ENCODE measurements at regions not wholly inside any gene's neighbourhood (a gene's known extent, or its start where the extent isn't known, plus 50 kb on each side); places are given as distances from the start of the nearest gene placed in this dataset.
A peak's percentile ranks its signal among the peaks of the same experiment; 100 is the strongest.

DNA sequence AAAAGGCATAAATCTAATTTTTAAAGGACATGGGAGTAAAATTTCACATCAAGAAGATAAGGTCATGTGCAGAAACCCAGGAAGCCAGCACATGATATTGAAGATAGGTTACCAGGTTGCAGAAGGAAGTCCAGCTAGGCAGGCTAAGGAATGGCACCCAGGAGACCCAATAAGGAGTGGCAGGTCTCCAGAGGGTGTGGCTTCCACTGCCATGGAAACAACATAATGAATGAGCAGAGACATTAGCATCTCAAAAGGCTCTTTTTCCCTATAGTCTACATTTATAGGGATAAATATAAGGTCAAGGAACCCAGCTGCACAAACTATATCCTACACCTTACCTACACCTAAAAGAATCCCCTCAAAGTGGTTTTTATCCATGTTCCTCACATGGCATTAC, 275.9 kb downstream of the RPS29 start:
- H3K4me3 ChIP-seq: no peak overlapping the region
- H3K27ac ChIP-seq: no peak overlapping the region
- TF ChIP-seq, protein P1, sequence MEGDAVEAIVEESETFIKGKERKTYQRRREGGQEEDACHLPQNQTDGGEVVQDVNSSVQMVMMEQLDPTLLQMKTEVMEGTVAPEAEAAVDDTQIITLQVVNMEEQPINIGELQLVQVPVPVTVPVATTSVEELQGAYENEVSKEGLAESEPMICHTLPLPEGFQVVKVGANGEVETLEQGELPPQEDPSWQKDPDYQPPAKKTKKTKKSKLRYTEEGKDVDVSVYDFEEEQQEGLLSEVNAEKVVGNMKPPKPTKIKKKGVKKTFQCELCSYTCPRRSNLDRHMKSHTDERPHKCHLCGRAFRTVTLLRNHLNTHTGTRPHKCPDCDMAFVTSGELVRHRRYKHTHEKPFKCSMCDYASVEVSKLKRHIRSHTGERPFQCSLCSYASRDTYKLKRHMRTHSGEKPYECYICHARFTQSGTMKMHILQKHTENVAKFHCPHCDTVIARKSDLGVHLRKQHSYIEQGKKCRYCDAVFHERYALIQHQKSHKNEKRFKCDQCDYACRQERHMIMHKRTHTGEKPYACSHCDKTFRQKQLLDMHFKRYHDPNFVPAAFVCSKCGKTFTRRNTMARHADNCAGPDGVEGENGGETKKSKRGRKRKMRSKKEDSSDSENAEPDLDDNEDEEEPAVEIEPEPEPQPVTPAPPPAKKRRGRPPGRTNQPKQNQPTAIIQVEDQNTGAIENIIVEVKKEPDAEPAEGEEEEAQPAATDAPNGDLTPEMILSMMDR (IDR thresholded peaks at IDR 0.05): no peak
- no peaks in the 10 kb centered on the region for H3K9me3 ChIP-seq
- DNase-seq (no peak), ATAC-seq (no peak), FAIRE-seq (no peak)
- intact Hi-C loops (cut with DNase I): no loop called here
- H3K4me1 ChIP-seq: no peaks in the 10 kb centered on the region
- H3K36me3 ChIP-seq: no peaks in the 10 kb centered on the region
- H3K27me3 ChIP-seq: no peaks in the 10 kb centered on the region

DNA sequence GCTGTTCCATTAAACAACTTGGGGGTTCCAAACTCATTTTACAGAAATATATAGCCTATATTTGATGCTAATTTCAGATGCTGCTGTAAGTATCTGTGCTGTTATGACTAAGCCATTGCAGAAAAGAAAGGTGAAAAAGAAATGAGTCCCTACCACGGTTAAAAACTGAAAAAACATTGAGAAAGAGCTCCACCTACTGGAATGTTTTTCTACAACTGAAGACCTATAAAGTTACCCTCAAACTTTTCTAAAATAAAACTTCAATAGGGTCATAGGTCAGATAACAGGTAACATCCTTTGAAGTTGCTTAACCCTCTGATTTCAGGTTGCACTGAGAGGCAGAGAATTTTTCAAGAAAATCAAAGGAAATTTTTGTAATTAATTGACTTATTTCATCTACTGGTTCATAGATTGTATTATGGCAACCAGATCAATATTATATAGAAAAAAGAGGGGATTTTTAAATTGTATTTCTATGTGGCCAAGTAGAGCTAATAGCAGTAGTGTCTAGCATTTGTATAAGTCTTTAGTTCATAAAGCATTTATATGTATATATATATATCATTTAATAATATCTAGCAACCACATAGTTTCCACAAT, 279.9 kb downstream of the RPS29 start:
- ATAC-seq: no peak
- TF ChIP-seq, protein P1 (IDR thresholded peaks at IDR 0.05): peak in 1 of 4 donors; percentile 7
- no peak overlapping the region for H3K27ac ChIP-seq

DNA sequence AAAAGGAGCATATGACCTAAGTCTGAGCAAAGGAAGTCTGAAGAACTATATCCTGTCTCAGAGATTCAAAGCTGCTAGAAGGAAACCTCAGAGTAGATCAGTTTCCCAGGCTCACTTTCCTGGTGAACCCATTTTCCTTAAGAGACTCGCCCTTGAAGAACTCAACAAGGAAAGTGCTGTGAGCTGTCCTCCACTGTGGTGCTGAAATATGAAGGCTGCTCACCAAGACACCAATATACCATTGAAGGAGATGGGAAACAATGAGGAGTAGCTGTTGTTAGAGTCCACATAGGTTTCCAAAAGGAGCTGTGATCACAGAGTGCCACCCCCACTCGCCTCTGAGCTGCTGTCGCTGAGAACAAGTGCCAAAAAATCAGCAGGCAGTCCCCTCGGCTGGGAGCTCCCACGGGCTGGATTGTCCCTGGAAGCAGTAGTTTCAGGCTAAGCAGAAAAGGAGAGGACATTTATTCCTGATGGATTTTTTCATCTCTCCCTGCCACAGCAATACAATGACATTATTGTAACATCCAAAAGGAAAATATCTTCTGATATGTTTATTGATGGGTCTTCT, 282.1 kb downstream of the RPS29 start:
- TF ChIP-seq, protein P1 (IDR thresholded peaks at IDR 0.05): no peak
- H3K4me1 ChIP-seq: no peaks in the 10 kb centered on the region
- no peak overlapping the region for H3K27ac ChIP-seq
- no peaks in the 10 kb centered on the region for H3K36me3 ChIP-seq
- no peaks in the 10 kb centered on the region for H3K27me3 ChIP-seq
- 4 to 11% methylated on average over 5 of the region's 5 CpGs for WGBS, 2 donors
- no peak for FAIRE-seq
- peak in 1 of 4 donors; percentile 65 for ATAC-seq
- H3K4me3 ChIP-seq: no peak overlapping the region
- peak in 1 of 6 donors; percentile 16 for DNase-seq
- no peaks in the 10 kb centered on the region for H3K9me3 ChIP-seq
- intact Hi-C loops (cut with DNase I): no loop called here

More for the DNA sequence above, 279.9 kb downstream of the RPS29 start:
- DNase-seq (no peak), FAIRE-seq (no peak)
- no peak overlapping the region for H3K4me3 ChIP-seq
- no peaks in the 10 kb centered on the region for H3K9me3 ChIP-seq
- 0 to 6% methylated on average over 1 of the region's 1 CpG for WGBS, 2 donors
- intact Hi-C loops (cut with DNase I): no loop called here
- H3K36me3 ChIP-seq: no peaks in the 10 kb centered on the region
- no peaks in the 10 kb centered on the region for H3K4me1 ChIP-seq
- no peaks in the 10 kb centered on the region for H3K27me3 ChIP-seq

DNA sequence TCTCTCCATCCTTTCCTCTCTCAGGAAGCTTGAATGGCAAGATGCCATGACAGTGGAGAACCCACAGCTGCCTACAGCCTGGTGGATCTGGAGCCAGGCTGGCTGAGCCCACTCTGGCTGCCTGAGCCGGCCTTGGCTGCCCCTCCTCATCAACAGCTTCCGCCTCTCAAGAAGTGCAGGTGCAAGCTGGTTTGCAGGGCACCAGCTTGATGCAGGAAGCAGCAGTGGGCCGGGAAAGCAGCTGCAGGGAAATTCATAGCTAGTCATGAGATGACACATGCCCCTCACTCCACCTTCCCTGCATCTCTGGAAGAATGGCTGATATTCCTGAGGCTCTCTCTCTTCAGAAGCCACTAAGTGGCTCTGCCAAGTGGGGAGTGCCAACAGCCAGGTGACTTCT, 289.1 kb downstream of the RPS29 start:
- TF ChIP-seq, protein P1 (IDR thresholded peaks at IDR 0.05): no peak
- no peaks in the 10 kb centered on the region for H3K36me3 ChIP-seq
- WGBS, 2 donors: 51 to 68% methylated on average over 3 of the region's 3 CpGs
- H3K27me3 ChIP-seq: no peaks in the 10 kb centered on the region
- H3K4me3 ChIP-seq: no peak overlapping the region
- DNase-seq (peak in 1 of 6 donors; percentile 39), FAIRE-seq (no peak), ATAC-seq (no peak)
- no peak overlapping the region for H3K27ac ChIP-seq
- H3K4me1 ChIP-seq: no peaks in the 10 kb centered on the region
- H3K9me3 ChIP-seq: no peaks in the 10 kb centered on the region
- intact Hi-C loops (cut with DNase I): no loop called here

DNA sequence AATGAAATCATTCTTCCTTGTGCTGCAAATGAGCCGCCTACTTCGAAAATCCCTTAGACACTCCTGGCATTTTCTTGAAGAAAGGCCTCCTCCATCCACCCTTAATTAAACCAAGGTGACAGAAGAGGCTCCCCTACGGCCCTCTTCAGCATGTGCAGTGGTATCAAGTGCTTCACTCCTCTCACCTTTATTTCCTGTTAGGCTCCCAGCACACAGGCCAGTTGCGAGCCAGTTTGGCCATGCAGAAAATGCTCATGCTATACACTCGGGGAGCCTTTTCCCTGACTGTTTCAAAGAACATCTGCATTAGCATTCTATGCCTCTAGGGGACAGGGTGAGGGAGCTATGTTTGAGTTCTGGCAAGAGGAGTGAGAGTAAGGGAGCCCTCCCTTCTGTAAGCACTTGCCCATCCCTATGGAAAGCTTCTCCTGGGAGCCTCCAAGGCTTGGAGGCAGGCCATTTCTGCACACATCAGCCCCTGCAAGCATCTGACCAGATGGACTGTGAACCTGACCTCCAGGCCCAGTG, 291.5 kb downstream of the RPS29 start:
- TF ChIP-seq, protein P1 (IDR thresholded peaks at IDR 0.05): no peak
- DNase-seq: no peak
- WGBS, 2 donors: 35 to 54% methylated on average over 5 of the region's 5 CpGs
- intact Hi-C loops (cut with DNase I): no loop called here
- H3K36me3 ChIP-seq: no peaks in the 10 kb centered on the region
- no peaks in the 10 kb centered on the region for H3K27me3 ChIP-seq
- H3K4me3 ChIP-seq: no peak overlapping the region
- H3K9me3 ChIP-seq: no peaks in the 10 kb centered on the region
- no peak for FAIRE-seq
- no peak overlapping the region for H3K27ac ChIP-seq
- H3K4me1 ChIP-seq: no peaks in the 10 kb centered on the region
- ATAC-seq: no peak

Data from pancreas (tissue), 10 donors.